ENCODE measurements at regions not wholly inside any gene's neighbourhood (a gene's known extent, or its start where the extent isn't known, plus 50 kb on each side); places are given as distances from the start of the nearest gene placed in this dataset.

DNA sequence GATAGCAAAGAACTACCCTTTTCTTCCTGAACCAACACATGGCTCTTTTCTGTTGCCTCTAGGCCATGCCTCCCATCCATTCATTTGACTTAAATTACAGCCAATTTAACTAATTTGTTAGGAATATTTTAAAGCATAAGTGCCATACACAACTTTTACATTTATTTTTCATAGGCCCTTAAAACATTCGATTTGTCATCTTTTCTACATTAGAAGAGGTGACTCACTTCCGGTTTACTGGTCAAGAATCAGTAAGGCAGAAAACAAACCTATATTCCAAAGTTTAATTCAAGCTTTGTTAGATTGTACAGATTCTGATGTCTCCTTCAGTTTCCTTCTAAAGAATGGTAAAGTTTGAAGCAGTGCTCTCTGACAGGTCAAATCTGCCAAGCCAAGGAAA is 344.3 kb downstream of the SAMD5 start:
- in situ Hi-C loops (cut with MboI; ENCODE audit: low sequenced_read_pairs), result no loop called here

DNA sequence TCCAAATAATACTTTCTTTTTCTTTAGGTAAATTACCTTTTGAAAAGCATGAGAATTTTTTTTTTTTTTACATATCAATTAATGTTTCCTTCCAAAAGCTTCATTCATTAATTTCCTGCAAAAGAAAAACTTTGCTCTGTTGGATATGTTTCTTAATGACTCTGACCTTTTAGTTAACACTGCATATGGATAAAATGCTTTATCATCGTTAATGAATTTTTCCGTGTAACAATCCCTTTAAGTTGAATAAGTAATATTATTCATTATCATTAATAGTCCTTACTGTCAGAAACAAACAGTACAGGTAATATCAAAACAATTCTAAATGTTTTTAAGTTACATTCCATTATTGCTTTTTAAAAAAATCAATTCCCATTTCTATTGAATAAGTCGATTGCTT is 345.1 kb downstream of the SAMD5 start:
- in situ Hi-C loops (cut with MboI; ENCODE audit: low sequenced_read_pairs), result no loop called here

DNA sequence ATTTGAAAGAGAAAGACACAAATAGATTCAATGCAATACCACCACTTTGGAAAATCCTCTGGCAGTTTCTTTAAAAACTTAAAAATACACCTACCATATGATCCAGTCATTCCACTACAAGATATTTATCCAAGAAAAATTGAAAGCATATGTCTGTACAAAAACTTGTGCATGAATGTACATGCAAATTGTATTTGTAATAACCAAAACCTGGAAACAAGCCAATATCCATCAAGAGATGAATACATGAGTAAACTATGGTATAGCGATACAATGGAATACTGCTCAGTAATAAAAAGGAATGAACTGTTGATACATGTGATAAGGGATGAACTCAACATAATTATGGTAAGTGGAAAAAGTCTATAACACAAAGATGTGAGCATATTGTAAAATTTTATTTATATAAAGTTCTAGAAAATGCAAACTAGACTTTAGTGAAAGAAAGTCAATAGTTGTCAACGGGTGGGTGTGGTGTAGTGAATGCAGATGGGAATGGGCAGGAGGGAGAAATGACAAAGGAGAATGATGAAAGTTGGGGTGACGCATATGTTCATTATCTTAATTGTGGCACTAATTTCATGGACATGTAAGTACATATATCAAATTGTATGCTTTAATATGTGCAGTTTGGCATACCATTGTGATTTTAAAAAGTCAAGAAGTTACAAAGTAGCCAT is 347.5 kb downstream of the SAMD5 start:
- in situ Hi-C loops (cut with MboI; ENCODE audit: low sequenced_read_pairs), result no loop called here

DNA sequence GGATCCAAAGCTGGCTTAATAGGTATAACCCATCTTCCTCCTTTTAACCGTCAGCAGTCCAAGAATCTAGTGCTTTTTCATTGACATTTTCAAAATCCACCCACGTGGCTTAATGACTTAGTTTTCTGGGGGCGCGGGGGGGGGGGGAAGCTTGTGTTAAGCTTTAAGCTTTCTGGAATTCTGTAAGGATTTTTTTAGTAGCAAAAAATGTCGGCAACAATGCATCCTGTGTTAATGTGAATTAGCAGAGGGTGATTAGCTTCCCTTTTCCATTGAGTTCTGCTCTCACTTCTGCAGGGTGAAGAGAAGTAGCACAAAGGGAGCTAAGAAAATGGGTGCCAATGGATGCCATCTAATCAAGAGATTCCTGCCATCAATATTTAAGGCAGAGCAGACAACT is 348.2 kb downstream of the SAMD5 start:
- in situ Hi-C loops (cut with MboI; ENCODE audit: low sequenced_read_pairs), result no loop called here

DNA sequence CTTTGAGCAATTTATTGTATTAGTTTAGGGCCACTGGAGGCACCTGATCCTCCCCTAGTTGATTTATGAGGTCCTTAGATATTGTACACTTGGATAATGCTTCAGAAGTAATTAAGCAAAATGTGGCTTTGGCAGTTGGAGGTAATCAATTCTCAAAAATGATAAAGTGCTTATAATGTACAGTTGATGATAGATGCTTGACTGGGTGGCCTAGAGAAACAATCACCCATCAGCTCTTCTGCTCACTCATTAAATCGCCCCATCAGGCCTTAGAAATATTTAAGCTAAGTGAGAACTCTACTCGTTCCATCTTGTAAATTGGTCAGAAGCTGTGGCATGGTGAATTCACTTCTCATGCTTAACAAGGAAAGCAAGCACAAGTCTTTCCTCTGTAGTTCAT is 349.9 kb downstream of the SAMD5 start:
- in situ Hi-C loops (cut with MboI; ENCODE audit: low sequenced_read_pairs), result no loop called here

DNA sequence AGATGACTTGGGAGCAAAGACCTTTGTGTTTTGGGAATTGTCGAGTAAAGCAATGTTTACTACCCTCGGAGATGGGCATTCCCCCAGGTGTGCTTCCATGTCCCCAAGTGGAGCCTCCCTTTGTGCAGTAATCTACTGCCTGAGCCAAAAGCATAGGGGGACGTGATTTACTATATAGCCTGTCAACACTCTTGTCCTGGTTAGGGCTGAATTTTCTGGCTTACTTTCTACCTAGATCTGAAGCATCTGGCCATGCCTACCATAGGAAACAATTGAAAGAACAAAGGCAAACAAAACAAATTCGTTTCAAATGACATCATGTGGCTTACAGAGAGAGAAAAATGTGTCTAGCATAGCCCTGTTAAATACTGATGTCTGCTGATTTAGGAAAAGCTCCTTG is 350.6 kb downstream of the SAMD5 start:
- in situ Hi-C loops (cut with MboI; ENCODE audit: low sequenced_read_pairs), result no loop called here

DNA sequence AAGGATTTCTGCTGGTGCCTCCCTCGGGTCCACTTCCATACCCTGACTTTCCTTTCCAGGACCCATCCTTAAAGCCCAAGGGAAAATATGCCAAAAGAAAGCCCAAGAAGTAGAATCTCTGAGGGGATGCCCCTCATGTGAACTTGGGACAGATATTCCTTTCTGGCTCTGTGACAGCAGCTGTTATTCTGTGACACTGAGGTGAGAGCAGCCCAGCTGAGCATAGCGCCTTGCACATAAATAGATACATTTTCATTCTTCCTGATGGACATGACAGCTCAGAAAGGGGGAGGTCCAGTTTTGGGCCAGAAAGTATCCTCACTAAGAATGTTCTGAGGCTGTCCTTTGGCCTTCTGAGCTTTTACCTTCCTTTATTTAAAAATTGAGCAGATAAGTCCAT is 353.2 kb downstream of the SAMD5 start:
- in situ Hi-C loops (cut with MboI; ENCODE audit: low sequenced_read_pairs), result no loop called here

DNA sequence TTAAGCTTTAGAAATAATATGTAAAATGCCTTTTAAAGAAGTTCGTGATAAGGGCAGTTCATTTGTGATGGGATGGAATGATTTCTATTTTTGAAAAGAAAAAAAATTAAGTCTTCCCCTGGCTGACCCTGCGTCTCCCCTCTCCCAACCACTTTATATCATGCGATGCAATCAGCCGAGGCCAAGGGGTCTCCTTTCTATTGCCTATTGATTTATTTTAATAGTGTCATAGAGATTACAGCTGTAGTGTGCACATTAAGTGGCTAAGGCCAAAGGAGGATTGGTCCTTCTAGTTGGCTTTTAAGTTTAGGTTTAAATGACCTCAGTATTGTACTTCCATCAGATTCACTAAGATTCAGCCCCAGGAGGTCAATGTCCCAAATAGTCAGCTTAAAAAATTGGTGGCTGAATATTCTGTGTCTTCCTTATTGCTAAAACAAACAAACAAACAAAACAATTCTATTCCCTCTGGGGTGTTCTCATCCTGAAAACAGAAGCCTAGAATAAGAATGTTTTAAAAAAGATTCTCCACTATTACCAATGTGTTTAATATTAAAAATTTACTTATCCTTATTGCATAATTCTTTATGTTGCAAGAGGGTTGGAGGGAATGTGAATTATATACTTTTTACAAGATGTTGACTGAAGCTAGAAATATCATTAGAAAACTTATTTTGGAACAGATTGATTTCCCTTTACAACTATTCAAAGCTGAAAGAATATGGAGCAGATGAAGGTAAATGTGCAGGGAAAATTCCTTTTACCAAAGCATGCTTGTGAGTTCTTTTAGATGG is 359.1 kb downstream of the SAMD5 start:
- in situ Hi-C loops (cut with MboI; ENCODE audit: low sequenced_read_pairs), result no loop called here

DNA sequence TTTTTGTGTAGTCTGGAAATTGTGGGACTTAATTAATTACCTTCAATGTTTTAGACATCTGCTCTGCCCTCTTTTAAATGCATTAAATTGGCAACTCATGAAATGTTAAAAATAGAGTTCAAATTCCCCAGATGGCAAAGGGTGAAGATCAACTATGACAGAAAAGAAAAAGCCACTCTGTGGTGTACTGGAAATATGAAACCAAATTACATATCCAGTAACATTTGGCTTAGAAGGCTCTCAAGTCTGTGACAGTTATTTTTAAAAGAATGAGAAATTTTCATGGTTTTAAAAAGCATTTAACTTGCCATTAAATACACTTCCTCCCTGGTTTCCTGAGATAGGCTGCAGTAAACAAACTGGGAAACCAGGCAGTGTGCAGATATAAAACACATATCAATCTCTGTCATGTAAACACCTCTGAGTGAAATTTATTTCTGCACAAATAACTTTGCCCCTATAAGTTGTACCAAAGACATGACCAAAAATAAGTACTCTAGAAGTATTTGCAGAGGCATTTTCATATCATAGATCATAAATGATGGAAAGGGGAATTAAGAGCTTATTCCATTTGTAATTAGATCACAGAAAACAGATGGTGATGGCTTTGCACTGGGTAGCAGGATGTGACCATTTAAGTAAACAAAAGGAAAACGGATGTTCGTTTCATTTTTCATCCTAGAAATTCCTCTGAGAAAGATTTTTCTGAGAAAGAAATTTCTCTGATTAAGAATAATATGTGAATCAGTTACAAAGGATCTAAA is 360.1 kb downstream of the SAMD5 start:
- in situ Hi-C loops (cut with MboI; ENCODE audit: low sequenced_read_pairs), result no loop called here

DNA sequence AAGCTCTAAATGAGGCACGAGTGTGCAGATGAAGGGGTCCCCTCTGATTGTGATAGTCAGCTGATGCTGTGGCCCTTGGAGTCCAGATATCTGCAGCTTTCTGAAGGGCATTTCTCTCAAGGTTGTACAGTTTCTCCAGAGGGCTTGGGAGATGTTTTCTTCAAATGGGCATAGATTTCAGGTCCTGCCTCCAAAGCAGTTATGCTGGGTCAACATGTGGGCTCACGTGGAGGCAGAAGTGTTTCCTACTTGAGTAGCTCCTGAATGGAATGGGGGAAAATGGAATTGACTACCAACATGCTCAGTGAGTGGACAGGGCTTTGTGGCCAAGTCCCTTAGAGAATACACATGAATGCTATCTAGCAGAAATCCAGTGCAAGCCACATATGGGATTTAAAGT is 360.7 kb downstream of the SAMD5 start:
- in situ Hi-C loops (cut with MboI; ENCODE audit: low sequenced_read_pairs), result no loop called here

DNA sequence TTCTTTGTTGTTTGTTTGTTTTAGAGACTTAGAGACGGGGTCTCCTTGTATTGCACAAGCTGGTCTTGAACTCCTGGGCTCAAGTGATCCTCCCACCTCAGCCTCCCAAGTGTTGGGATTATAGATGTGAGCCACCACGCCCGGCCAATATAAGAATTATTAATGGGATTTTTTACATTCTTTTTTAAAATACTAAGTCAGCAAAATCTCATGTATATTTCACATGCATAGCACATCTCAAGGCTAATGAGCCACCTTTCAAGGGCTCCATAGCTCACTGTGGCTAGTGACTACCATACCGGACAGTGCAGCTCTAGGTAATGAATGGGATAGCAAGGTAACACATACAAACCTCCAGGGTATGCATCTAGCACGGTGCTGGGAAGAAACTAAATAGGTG is 361.4 kb downstream of the SAMD5 start:
- in situ Hi-C loops (cut with MboI; ENCODE audit: low sequenced_read_pairs), result no loop called here

DNA sequence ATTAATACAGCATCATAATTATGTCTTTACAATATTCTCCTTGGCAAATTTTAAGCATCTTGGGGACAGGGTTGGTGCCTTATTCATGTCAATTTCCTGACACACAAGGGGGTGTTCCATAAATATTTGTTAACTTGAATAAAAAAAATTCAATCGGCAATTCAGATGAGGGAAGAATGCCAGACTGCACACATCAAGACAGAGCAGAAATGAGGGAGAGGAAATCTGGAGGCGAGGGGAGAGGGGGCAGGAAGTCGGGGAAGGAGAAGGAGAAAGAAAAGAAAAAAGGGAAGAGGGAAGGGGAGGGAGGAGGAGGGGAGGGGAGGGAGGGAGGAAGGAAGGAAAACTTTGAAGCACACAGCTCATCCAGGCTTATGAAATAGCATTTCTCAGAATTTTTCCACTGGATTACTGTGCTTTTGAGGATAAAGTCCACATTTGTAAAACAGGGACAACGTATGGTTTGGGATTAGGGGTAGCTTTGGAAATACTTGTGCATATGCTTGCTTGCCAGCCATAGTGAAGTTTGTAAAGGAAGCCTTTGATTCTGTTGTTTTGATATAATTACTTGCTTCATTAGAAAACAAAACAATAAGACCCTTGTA is 362.1 kb downstream of the SAMD5 start:
- in situ Hi-C loops (cut with MboI; ENCODE audit: low sequenced_read_pairs), result no loop called here

DNA sequence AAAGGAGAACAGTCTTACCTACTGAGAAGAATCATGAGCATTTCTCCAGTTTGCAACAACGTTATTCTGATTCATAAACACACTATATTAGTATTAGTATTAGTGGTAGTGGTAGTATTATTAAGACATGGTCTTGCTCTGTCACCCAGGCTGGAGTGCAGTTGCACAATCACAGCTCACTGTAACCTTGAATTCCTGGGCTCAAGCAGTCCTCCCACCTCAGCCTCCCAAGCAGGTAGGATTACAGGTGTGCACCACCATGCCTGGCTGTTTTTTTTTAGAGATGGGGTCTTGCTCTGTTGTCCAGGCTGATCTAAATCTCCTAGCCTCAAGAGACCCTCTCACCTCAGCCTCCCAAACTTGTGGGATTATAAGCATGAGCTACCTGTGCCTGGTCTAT is 363.5 kb downstream of the SAMD5 start:
- in situ Hi-C loops (cut with MboI; ENCODE audit: low sequenced_read_pairs), result no loop called here

DNA sequence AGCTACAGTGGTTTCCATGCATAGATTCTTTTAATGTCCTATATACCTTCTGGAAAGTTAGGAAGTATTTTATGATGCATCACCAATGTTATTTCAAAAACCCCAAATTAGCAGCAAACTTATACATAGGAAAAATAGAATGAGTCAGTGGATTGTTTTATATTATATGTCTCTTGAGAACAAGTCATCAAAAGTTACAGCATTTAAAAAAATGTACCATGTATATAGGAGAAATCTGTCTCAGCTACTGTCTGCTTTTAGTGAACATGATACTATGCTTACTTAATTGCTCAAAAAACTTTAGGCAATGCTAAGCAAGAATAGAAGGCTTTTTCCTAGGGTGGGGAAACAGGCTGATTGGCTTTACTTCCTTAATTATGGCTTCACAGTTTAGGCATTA is 365.3 kb downstream of the SAMD5 start:
- in situ Hi-C loops (cut with MboI; ENCODE audit: low sequenced_read_pairs), result no loop called here

DNA sequence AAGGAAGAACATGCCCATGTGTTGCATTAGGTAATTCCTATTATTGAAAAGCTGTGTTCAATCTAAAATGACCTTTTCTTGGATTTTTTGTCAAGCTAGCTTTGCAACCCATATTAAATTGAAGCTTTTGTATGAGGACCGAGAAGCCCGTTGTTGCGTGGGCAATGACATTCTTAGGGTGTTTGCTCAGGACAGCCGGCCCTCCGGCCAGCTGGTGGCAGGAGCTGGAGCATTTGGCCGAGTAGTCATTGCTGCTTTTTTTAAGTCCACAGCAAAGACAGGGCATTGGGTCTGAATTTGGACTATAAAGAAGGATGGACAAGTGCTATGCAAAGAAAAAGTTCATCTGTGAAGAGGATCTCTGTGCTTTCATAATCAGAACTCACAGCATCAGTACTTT is 365.8 kb downstream of the SAMD5 start:
- in situ Hi-C loops (cut with MboI; ENCODE audit: low sequenced_read_pairs), result no loop called here

DNA sequence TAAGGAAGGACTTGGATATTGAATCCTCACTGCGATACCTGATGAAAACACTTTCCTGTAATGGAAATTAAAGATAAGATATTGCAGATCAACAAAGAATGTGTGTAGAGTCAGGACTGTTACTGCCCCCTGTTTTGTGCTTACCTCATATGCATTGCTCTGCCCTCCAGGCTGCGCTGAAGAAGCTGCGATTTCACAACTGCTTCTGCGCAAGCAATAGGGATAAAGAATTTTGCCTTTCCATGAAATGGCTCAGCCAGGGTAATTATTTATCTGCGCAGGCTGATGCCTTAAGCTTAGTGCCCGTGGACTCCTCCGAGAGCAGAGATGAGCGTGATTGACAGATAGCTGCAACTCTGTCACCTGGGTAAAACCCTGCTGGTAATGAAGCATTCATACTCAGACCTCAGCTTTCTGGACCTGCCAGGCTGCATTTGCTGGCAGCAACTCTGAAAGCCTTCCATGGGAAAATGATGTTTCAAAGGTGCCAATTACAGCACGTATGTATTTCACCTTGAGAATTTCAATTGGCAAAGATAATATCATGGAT is 370.6 kb downstream of the SAMD5 start:
- in situ Hi-C loops (cut with MboI; ENCODE audit: low sequenced_read_pairs), result no loop called here

DNA sequence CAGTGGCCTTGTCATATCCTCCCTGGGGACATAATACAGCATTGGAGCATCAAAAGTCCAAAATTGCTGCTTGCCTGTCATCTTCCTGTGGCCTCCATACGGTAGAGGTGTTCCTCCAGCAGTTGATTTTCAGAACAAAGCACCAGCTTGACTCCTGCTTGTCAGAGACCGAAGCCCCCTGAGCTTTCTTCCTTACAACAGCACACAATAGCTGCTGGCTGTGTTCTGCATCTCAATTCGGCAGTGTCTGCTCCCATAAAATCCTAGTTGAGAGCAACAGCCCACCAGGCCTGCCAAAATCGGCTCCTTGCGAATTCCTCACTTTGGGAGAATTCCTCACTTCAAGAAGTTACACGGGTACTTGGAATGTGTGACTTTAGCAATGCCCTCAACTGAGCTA is 372.9 kb downstream of the SAMD5 start:
- in situ Hi-C loops (cut with MboI; ENCODE audit: low sequenced_read_pairs), result no loop called here

DNA sequence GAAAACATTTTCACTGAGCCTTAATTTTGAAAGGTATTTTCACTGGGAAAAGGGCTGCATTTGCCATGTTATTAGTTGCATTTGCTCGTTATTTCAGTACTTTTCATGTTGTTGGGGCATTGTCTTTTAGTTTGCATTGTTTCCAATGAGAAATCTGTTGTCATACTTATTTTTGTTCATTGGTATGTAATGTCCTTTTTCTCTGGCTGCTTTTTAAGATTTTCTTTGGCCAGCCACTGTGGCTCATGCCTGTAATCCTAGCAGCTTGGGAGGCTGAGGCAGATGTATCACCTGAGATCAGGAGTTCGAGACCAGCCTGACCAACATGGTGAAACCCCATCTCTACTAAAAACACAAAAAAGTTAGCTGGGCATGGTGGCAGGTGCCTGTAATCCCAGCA is 379.9 kb downstream of the SAMD5 start:
- in situ Hi-C loops (cut with MboI; ENCODE audit: low sequenced_read_pairs), result no loop called here

DNA sequence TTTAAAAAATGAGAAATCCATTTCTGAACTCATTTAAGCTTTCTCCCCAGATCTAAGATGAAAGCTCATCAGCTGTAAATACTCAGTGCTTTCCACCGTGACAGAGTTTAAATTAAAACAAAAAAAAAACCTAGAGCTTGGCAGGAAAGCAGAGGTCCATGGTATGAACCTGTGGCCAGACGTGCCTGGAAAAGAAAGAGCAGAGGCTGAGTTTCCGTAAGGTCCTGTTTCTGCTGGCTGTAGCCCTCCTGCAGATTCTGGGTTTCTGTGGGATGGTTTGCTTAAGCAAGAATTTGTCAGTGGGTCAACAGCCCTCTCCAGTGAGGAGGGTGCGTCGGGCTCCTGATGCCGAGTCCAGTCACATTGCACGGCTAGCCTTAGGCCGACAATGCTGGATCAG is 383.2 kb downstream of the SAMD5 start:
- in situ Hi-C loops (cut with MboI; ENCODE audit: low sequenced_read_pairs), result no loop called here

DNA sequence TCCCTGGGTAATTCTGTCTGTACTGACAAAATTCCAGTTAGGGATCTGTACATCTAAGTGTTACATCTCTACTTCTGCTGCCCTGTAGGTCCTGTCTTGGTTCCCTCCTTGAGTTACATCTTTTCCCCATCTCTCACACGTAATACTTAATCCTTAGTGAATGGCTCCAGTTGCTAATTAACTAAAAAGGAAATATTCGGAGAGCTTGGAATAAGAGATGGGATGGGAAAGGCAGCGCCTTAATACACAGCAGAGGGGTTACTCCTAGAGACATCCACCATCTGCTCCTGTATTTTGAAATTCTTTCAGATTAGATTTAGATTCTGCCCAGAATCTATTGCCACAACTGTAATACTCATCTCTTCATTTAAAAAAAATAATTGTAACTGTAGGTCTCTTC is 384.0 kb downstream of the SAMD5 start:
- in situ Hi-C loops (cut with MboI; ENCODE audit: low sequenced_read_pairs), result no loop called here

DNA sequence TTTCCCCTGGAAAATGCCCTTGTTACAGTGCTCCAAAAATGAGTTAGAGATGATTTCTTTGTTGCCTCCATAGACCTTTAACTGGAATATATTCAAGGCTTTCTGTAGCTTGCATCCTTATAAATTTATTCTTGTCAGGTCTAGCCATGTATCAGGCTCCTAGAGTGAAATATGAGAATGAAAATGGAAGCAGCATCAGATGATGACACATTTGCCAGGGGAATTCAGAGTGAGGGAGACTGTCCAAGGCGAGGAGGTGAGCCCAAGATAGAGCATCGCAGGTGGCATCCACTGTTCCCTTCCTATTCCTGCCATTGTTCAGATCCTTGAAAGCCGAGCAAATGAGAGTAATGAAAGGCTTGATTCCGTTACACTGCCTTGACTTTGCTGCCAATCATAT is 386.8 kb downstream of the SAMD5 start:
- in situ Hi-C loops (cut with MboI; ENCODE audit: low sequenced_read_pairs), result no loop called here

Data from HL-60/S4 (cell line).